NCI-H2196 treated with DMSO at 0.1 percent for 48 hours (cell line): ENCODE measurements at regions not wholly inside any gene's neighbourhood (a gene's known extent, or its start where the extent isn't known, plus 50 kb on each side); places are given as distances from the start of the nearest gene placed in this dataset.
"Not testable (repeated sequence)": the region's sequence is repeated elsewhere in the genome, so short reads cannot be mapped to it uniquely, and the experiment has no call there.

ENCODE experiments used
- DNase-seq: peaks from one replicate; lab custom pipeline; 2025; ENCODE audit not compliant: unreplicated experiment; lab: John Stamatoyannopoulos, UW

DNA sequence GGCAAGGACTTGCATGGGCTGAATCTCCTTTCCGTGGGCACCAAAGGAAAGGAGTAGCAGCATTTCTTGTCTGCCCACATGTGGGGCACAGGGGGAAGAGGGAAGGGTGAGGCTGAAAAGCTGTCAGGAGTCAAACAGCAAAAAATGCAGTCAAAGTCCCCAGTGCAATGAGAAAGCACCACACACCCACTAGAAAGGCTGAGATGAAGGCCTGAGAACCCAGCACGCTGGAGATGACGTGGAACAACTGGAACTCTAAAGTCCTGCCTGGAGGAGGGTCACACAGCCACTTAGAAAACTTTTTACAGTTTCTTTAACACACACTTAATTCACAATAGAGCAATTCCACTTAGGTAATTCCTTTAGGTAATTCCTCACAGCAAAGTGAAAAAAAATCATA lies 94.6 kb upstream of the IGFBPL1 start:
- no peak for DNase-seq

DNA sequence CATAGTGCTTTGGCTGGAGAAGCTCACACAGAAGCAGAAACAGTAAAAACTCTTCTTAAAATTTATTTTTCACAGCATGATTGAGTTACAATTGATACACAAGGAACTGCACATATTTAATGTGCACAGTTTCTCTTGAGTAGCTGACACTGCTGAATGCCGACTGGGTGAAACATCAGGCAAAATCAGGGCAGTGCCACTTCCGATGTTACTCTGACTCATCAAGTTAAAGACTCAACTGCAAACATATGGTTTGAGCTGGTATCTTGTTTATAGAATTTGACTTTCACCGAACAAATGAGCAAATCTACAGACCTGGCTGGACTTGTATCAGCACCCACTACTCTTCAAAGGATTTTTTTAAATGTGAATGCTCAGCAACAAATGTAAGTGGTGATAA lies 92.0 kb upstream of the IGFBPL1 start:
- not testable (repeated sequence) for DNase-seq

DNA sequence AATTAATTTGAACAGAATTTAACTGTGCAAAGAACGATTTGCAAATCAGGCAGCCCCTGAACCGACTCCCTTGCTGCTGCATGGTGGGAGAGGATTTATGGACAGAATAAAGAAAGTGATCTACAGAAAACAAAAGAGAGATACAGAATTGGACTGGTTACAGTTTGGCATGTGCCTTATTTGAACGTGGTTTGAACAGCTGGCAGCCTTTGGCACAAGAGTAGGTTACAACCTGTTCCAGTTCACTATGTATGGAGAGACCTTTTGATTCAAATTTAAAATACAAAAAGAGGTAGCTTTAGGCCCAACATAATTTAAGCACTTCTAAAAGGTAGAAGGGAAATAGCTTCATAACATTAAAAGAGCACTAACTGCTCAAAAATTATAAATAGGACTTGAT lies 90.8 kb upstream of the IGFBPL1 start:
- peak; percentile 1 for DNase-seq

DNA sequence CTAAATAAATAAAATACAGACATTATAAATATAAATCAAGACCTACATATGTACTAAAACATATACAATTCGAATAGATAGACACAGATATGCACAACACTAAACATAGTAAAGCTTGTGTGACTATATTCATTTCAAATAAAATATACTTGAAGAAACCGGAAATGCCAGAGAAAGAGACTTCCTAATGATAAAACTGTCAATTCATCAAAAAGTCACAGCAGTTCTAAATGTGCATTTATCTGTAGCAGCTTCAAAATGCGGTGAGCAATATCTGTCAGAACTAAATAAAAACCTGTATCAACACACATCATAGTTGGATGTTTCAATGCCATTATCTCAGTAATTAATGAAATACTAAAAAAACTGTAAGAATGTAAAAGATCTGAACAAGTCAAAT lies 86.1 kb upstream of the IGFBPL1 start:
- DNase-seq: not testable (repeated sequence)

DNA sequence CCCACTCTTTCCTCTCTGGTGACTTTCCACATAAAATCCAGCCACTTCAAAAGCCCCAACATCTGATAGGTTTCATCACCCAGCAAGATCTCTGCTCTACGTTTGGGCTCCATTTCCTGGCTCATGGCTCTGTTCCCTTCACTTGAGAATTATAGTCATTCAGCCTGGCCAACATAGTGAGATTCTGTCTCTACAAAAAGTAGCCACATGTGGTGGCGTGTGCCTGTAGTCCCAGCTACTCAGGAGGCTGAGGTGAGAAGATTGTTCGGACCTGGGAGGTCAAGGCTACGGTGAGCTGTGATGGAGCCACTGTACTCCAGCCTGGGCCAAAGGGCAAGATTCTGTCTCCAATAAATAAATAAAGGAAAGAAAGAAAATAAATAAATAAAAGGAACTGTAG lies 83.3 kb upstream of the IGFBPL1 start:
- no peak for DNase-seq

DNA sequence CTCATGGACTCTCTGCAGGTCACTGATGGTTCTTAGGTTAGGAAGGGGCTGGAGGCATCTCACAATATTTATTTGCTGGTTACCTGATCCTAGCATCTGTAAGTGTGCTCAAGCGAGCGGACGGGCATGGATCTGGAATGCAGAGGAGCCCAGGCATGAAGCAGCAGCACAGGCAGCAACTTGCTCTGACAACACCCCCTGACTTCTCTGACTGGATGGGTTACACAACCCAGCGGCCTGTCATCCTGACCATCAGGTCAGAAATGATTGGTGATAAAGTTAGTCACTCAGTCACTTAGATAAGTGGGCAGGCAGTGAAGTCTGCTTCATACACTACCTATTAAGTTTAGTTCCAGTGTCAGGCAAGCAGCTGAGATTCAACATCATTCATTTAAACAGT lies 75.9 kb upstream of the IGFBPL1 start:
- DNase-seq: not testable (repeated sequence)

DNA sequence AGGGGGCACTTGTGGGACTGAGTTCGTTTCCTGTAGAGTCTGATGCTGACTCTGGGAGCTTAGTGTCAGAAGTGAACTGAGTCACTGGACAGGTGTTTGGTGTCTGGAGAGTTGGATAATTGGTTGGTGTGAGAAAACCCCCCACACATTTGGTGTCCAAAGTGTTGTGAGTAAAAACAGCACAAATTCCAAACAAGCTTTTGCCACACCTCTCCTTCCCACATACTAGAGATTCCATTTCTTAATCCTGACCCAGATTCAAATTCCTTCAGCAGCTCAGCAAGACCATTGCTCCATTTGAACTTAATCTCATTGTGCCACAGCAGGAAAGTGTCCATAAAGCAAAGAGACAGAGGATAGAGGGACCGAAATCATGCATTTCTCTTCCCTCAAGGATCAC lies 74.3 kb upstream of the IGFBPL1 start:
- DNase-seq: not testable (repeated sequence)

DNA sequence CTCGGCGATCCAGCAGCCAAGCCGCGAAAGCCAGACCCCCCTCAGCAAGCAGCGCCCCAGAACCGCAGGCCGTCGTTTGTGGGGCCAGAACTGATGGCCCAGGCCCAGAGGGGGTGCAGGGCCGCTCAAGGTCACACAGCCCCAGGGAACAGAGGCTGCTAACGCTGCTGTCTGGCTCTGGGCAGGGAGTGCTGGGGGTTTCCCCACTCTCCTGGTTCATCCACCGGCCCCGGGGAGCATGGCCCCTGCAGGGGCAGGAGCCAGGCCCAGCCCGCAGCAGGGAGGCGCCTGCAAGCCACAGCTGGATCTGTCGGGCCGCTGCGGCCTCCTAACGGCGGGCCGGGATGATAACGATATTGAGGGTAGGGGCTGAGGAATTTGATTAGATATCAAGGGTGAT lies 64.8 kb upstream of the IGFBPL1 start:
- DNase-seq: no peak

DNA sequence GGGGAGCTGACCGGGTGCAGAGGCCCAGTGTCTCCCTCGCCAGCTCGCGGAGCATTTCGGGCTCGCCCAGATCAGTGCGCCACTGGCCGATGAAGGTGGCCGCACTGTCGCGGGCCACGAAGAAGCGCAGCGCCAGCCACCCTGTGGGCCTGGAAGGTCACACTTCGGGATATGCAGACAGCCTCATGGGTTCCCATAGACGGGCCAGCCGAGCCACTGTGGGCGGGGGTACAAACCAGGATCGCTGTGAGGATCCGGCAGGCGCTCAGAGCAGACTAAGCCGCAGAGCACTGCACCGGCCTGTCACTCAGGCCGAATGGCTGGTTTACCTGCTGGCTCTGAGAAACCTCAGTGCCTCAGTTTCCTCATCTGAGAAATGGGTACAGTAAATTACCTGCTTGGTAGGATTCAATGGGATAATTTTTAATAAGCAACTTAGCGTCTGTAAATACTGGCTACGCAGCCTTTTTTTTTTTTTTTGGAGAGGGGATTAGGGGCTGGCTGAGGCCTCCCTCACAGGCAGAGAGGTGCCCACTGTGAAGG lies 64.0 kb upstream of the IGFBPL1 start:
- DNase-seq: no peak

DNA sequence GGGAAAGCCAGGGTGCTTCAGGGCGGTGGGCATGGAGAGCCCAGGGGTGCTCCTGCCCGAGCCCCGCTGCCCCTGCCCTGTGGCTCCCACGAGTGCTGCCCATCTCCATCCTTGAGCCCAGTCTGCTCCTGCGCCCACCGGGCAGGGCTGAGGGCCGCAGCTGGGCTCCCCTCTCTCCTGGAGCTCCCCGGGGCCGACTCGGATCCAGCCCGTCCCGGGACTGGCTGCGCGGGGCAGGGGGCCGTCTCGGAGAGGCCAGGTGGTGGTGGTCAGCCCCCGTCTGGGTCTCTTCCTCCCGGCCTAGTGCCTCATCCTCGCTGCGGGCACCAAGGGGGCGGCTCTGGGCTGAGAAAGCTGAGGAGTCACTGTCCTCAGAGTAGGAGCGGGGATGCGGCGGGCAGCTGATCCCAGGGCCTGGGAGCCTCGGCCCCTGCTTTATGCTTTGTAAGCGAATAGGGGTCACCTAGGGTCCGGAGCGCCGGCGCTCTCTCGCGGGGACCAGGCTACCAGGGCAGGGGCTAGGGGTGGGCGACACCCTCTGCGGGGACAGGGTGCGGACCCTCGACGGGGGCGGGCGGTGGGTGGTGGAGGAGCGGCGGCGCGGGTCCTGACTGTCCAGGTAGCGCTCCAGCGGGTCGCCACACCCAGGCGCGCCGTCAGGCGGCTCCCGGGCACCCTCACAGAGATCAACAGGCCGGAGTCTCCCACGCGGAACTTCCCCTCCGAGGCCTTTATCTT lies 63.3 kb upstream of the IGFBPL1 start:
- DNase-seq: not testable (repeated sequence)

DNA sequence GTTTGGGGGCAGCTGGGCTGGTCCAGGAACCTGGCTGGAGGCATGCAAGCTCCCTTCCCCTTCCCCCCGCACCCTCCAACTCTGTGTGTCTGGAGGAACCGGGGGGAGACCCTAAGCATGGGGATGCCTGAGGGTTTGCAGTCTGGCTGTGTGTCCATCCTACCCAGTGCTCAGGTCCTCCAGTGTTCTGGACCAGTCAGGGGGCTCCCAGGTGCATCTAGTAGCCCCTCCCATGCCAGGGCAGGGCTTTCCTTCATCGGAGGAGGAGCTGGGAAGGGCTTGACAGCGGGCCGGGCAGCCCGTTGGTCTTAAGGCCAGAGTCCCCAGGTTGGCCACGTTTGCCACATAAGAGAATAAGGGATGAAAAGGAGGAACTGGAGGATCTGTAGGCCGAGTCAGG lies 62.6 kb upstream of the IGFBPL1 start:
- DNase-seq: no peak

DNA sequence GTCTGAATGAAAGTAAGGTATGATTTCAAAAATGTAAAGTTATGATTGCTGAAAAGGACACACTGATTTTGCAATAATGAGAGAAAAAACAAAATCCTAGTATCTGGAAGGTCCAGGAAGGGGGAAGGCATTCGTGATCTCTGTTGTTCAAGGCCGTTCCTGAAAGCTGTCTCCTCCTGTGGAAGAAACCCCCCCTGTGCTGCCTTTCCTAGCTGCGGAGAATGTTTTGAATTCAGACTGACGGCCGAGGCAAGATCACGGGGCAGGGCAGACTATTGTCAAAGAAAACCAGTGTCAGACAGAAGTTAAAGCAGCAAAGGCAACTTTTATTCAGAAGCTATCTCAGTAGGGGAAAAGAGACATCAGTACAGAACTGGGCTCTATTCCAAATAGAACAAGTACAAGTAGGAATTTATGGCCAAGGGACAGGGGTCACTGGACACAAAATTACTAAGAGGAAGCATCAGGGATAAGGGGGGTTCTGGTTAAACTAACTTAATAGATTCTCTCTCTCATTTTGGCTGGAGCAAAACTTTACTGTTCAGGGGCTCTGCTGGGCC lies 61.9 kb upstream of the IGFBPL1 start:
- no peak for DNase-seq

DNA sequence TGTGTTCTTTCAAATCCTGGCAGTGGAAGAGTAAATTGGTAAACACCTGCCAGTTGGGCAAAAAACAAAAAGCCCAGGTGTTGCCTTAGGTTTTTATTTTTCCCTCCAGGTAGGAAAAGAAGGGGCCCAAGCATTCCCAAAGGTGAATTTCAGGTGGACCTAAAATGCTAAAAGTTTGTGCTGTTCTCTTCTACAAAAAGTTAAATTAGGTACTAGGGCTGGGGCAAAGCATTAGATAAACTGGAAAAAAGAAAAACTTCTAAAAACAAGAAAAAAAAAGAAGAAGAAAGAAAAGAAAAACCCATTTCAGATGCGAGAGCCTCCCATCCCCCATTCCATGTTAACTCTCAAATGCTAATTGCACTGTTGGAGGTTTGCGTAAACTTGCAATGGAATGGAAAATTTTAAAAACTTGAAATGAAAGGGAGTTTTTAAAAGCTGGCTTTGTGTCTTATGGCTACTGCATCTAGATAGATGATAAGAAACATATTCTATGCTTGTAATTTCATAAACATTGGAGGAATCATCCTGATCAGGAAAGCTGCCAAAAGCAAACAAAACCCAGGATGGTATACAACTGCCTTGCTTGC lies 59.9 kb upstream of the IGFBPL1 start:
- not testable (repeated sequence) for DNase-seq

DNA sequence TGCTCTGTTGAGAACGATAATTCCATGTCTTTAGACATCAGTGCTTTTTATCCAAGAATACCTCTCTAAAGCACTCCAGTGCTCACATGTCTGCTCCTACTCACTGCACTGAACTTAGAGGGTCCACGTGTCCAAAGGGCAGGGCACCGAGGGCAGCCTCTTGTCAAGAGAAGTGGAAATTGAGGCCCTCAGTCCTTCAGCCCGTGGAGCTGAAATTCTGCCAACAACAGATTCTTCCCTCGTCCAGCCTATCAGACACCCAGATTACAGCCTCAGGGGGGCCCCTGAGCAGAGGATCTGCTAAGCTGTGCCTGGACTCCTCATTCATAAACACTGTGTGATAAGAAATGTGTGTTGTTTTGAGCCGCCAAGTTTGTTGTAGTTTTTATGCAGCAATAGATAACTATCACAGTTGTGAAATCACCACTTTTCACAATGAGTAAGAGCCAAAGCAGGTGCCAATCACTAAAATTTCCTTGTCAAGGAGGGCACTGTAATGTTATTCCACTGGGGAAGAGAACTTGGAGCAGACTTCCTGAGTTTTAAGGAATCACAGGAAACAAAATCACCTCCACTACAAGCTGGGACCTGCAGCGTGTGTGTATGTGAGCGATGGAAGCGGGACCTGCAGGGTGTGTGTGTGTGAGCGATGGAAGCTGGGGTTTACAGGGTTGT lies 58.8 kb upstream of the IGFBPL1 start:
- DNase-seq: no peak

DNA sequence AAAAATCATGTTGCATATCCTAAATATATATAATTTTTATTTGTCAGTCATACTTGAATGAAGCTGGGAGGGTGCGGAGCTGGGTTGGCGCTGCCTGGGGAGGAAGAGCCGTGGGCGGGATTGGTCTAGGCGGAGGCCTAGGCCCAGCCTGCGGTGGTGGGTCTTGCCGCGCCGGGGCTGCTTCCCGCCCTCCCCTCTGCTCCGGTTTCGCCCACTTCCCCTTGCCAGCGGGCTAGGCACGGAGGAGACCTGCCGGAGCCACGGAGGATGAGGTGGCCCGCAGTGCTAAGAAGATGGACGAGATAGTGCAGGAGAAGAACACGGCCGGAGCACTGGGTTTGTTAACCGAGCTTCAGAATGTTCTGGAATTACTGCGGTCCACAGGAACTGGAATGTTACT lies 54.0 kb upstream of the IGFBPL1 start:
- no peak for DNase-seq

DNA sequence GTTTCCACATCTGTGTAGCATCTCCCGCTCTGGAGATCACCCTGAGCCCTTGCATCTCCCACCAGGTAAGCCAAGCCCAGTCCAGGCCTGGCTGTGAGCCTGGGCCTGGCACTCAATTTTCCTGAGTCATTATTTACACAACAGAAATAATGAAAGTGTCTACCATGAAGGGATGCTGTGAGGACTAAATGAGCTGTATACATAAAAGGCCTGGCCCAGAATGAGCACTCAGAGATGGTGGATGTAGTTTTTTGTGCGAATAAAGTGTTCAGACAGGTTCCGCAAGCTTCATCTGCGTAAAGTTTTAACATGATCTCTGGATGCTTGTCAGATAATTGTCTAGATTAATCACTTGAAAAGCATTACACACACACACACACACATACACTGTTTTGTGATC lies 50.2 kb upstream of the IGFBPL1 start:
- peak; percentile 10 for DNase-seq
